ENCODE measurements at regions not wholly inside any gene's neighbourhood (a gene's known extent, or its start where the extent isn't known, plus 50 kb on each side); places are given as distances from the start of the nearest gene placed in this dataset.
"Not testable (repeated sequence)": the region's sequence is repeated elsewhere in the genome, so short reads cannot be mapped to it uniquely, and the experiment has no call there.

GRCh38 chr6:149239573-149240209, 77.8 kb upstream of the TAB2 start:
- no peak for DNase-seq (ENCODE audit: low read depth)

- DNase-seq (ENCODE audit: low read depth): no peak
These were observed 74.6 kb upstream of the TAB2 start for GRCh38 chr6:149242883-149243282.

GRCh38 chr6:149244105-149244504, 73.4 kb upstream of the TAB2 start:
- DNase-seq (ENCODE audit: low read depth): no peak

- no peak for DNase-seq (ENCODE audit: low read depth)
These were observed 70.7 kb upstream of the TAB2 start for GRCh38 chr6:149246691-149247384.

GRCh38 chr6:149247385-149247763, 70.1 kb upstream of the TAB2 start:
- DNase-seq (ENCODE audit: low read depth): no peak

GRCh38 chr6:149248263-149248662, 69.2 kb upstream of the TAB2 start:
- not testable (repeated sequence) for DNase-seq (ENCODE audit: low read depth)

- no peak for DNase-seq (ENCODE audit: low read depth)
These were observed 68.7 kb upstream of the TAB2 start for GRCh38 chr6:149248693-149249369.

- DNase-seq (ENCODE audit: low read depth): no peak
These were observed 67.8 kb upstream of the TAB2 start for GRCh38 chr6:149249370-149250357.

GRCh38 chr6:149250951-149251350, 66.6 kb upstream of the TAB2 start:
- DNase-seq (ENCODE audit: low read depth): no peak

- no peak for DNase-seq (ENCODE audit: low read depth)
These were observed 64.9 kb upstream of the TAB2 start for GRCh38 chr6:149252622-149253021.

GRCh38 chr6:149254253-149254652, 63.3 kb upstream of the TAB2 start:
- no peak for DNase-seq (ENCODE audit: low read depth)

- DNase-seq (ENCODE audit: low read depth): no peak
These were observed 57.8 kb upstream of the TAB2 start for GRCh38 chr6:149259753-149260152.

GRCh38 chr6:149260214-149260874, 57.2 kb upstream of the TAB2 start:
- DNase-seq (ENCODE audit: low read depth): no peak

- no peak for DNase-seq (ENCODE audit: low read depth)
These were observed 56.0 kb upstream of the TAB2 start for GRCh38 chr6:149261364-149262040.

- DNase-seq (ENCODE audit: low read depth): no peak
These were observed 54.2 kb upstream of the TAB2 start for GRCh38 chr6:149263321-149263720.

GRCh38 chr6:149264629-149265028, 52.9 kb upstream of the TAB2 start:
- DNase-seq (ENCODE audit: low read depth): no peak

- no peak for DNase-seq (ENCODE audit: low read depth)
These were observed 51.6 kb upstream of the TAB2 start for GRCh38 chr6:149265945-149266344.

GRCh38 chr6:149266659-149267058, 50.9 kb upstream of the TAB2 start:
- no peak for DNase-seq (ENCODE audit: low read depth)

- DNase-seq (ENCODE audit: low read depth): no peak
These were observed 50.4 kb upstream of the TAB2 start for GRCh38 chr6:149267072-149267471.

- DNase-seq (ENCODE audit: low read depth): no peak
These were observed 49.9 kb upstream of the TAB2 start for GRCh38 chr6:149267513-149268043.

Measured in stimulated activated CD8-positive, alpha-beta memory T cell treated with anti-CD3 and anti-CD28 coated beads, Interleukin-4, amount 100 ng/mL, for 24 hours (primary cell).